Thyroid gland (tissue), 4 donors: ENCODE measurements at regions not wholly inside any gene's neighbourhood (a gene's known extent, or its start where the extent isn't known, plus 50 kb on each side); places are given as distances from the start of the nearest gene placed in this dataset.

ENCODE experiments used
- CTCF ChIP-seq, 6 experiments: fragments of 200-600 bp in 3 of 6; fragments of 450-650 bp in 3 of 6; sonication (generic) in 3 of 6; IDR thresholded peaks; one replicate each; pipeline ENCODE4 v1.5.1; 2016 to 2019; ENCODE audit warnings: antibody characterized with exemption in 6 of 6, mild to moderate bottlenecking in 2 of 6, inconsistent platforms in 1 of 6, moderate library complexity in 1 of 6
- POLR2A ChIP-seq, 2 donors: fragments of 450-650 bp; IDR thresholded peaks; one replicate each; pipeline ENCODE4 v1.6.1; 2017; ENCODE audit warnings: antibody characterized with exemption in 2 of 2, mild to moderate bottlenecking in 2 of 2, moderate library complexity in 1 of 2

- TF ChIP-seq CTCF (IDR thresholded peaks at IDR 0.05) (no peak), POLR2A (IDR thresholded peaks at IDR 0.05) (no peak)
Measured at GRCh38 chr13:76610819-76611415, 275.3 kb downstream of the KCTD12 start.
